Caki2 (cell line): ENCODE measurements at regions not wholly inside any gene's neighbourhood (a gene's known extent, or its start where the extent isn't known, plus 50 kb on each side); places are given as distances from the start of the nearest gene placed in this dataset.

ENCODE experiments used
- DNase-seq: peaks from one replicate; pipeline ENCODE4 v3.0.0-alpha.2; 2015; ENCODE audit warnings: low read depth
- in situ Hi-C: cut with HindIII; loops from 2 replicates; pipeline ENCODE4 v1.10.0; 2016; ENCODE audit warnings: low sequenced_read_pairs, low pct_unique_long_range_greater_than_20kb, mixed read lengths

- DNase-seq, result no peak
- in situ Hi-C loops, result no loop called here
Measured at GRCh38 chr2:3025261-3025660, 352.4 kb downstream of the EIPR1 start.

GRCh38 chr2:3024401-3024935, 353.1 kb downstream of the EIPR1 start:
- in situ Hi-C loops, result no loop called here
- DNase-seq, result no peak

GRCh38 chr2:3023531-3023930, 354.1 kb downstream of the EIPR1 start:
- DNase-seq, result no peak
- in situ Hi-C loops, result no loop called here

- DNase-seq, result no peak
- in situ Hi-C loops, result no loop called here
Measured at GRCh38 chr2:3022841-3023372, 354.7 kb downstream of the EIPR1 start.

DNA sequence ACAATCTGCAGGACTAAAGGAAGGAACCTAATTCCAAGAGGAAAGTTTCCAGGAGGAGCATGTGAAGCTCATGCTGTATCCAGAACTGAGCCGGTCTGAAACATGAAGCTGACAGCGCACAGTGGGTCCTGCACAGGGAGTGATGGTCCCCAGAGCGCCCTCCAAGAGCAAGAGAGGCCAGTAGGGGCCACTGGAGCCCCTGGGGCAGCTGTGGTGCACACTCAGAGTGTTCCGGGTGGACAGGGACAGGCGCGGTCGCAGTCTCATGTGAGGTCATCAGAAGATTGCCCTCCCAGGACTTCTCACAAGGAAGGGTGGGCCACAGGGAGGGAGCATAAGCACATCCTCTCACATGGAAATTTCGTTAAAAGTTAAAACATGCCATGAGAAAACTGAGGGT, 355.9 kb downstream of the EIPR1 start:
- in situ Hi-C loops, result no loop called here
- no peak for DNase-seq

DNA sequence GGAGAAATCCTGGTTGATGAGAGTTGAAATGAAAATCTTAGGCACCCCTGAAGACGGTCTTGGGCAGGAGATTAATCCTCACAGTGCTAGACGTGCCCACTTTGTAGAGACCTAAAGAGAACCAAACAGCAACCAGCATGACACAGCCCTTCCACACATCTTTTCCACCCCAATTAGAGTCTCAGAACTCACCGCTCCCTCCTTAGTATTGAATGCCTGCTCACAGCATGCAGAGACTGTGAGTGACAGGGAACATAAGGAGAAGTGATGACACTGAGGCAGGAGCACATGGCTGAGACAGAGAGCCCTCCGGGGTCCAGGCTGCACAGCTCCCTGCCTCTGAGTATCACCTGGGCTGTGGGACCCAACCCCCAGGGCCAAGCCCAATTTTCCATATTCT, 367.6 kb downstream of the EIPR1 start:
- DNase-seq, result no peak
- in situ Hi-C loops, result no loop called here

DNA sequence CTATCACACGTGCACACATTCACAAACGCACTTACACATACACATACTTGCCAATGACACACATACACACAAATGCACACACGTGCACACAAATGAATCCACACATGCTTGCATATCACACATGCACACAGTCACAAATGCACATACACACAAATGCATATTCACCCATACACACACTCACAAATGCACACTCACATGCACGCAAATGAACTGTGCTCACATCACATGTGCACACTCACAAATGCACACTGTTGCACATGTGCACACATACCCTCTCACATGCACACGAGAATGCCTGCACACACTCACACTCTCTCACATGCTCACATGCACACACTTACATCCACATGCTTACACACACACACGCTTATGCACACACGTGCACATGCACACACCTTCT, 368.1 kb downstream of the EIPR1 start:
- no peak for DNase-seq
- in situ Hi-C loops, result no loop called here

- DNase-seq, result no peak
- in situ Hi-C loops, result no loop called here
Measured at GRCh38 chr2:3009005-3009404, 368.6 kb downstream of the EIPR1 start.

GRCh38 chr2:3008561-3008960, 369.1 kb downstream of the EIPR1 start:
- no peak for DNase-seq
- in situ Hi-C loops, result no loop called here

- no peak for DNase-seq
- in situ Hi-C loops, result no loop called here
Measured at GRCh38 chr2:3007135-3007534, 370.5 kb downstream of the EIPR1 start.

DNA sequence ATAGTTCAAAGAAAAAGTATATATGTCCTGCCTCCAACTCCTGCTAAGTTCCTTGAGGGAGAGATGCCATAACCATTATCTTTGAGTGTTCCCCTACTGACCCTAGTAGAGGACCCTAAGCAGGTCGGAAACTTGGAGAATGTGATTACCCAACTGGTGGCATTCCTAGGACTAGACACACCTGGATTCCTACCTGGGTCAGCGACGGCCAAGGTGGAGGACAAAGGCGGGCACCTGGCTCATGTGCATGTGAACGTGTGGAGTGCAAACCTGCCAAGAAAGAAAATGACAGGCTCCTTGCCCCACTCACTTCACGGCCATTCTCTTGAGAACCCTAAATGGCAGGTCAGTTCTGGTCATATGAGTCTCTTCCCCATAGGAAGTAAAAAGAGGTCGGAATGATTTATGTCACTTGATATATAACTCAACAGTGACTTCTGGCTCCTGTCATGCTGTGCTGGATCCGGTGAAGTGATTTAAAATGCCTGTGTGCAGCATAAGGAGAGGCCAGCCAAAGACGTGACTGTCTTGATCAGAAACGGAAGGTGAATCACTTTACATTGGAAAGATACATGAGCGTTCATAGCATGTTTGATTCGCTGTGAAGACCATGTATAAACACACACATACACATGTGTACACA, 371.6 kb downstream of the EIPR1 start:
- in situ Hi-C loops, result no loop called here
- no peak for DNase-seq

GRCh38 chr2:3001615-3002560, 375.7 kb downstream of the EIPR1 start:
- no peak for DNase-seq
- in situ Hi-C loops, result no loop called here

DNA sequence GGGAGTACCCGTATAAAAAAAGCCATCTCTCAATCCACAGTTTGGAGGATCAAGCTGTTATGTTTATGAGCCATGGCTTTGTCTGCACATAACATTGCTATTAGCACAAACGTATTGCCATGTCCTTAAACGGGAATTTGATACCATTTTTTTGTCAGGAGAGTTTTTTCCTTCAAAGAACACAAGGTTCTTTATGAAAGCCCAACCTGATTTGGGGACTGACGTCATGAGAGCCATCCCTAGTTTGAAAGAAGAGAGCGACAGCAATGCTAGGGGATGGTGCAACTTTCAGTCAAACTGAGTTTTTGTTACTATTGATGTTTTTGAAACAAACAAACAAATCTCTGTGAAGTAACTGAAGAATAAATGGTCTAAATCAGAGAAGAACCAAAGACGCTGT, 376.6 kb downstream of the EIPR1 start:
- in situ Hi-C loops, result no loop called here
- no peak for DNase-seq

DNA sequence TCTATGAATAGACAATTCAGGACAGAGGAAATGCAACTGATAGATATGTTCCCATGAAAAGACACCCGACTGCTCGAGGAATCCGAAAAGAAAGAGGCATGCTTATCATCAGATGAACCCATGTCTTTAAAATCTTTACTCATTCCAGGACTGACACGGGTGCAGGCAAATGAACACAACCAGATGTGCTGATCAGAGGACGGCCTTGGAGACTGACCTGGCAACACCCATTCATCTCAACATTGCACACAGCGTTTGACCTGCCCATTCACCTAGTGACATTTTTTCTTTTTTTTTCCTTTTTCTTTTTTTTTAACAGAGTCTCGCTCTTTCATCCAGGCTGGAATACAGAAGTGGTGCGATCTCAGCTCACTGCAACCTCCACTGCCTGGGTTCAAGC, 377.5 kb downstream of the EIPR1 start:
- in situ Hi-C loops, result no loop called here
- DNase-seq, result no peak

- DNase-seq, result no peak
- in situ Hi-C loops, result no loop called here
Measured at GRCh38 chr2:2998971-2999370, 378.6 kb downstream of the EIPR1 start.

DNA sequence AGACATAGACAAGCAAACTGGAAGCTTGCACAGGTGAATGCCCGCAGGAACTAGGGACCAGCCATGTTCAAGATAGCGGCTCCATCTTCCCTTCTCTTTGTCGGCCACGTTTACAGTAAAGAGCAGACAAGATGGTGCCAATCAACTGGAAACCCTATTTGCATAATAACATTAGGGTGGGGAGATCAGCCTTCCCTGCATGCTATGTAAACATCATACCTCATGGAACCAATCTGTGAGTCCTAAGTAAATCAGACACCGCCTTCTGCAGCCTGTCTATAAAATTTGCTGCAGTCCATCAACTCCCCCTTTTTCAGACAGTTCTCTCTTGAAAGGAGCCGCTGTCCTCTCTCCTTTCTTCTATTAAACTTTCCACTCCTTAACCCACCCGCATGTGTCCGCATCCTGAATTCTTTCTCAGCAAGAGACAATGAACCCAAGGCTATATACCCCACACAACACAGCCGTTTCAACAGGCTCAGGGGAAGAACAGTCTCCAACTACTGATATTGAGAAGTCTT, 384.4 kb downstream of the EIPR1 start:
- in situ Hi-C loops, result no loop called here
- DNase-seq, result no peak

DNA sequence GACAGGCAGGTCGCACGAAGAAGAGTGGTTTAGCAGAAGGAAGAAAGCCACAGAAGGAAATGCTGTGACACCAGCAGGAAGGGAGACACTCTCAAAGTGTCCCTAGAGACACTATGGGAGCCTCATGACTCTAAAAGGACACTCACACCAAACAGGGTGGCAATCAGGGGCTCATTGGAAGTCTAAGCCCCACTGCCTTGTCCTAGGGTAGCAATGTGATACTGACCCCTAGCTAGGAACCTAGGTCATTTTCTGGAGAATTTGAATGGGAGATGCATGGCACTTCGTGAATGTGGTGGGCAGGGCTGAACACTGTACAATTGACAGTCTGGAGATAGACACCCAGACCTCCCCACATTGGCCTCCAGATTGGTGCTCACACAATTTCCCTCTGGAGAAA, 385.0 kb downstream of the EIPR1 start:
- DNase-seq, result no peak
- in situ Hi-C loops, result no loop called here

- no peak for DNase-seq
- in situ Hi-C loops, result no loop called here
Measured at GRCh38 chr2:2985020-2985419, 392.6 kb downstream of the EIPR1 start.

GRCh38 chr2:2981000-2981399, 396.6 kb downstream of the EIPR1 start:
- no peak for DNase-seq
- in situ Hi-C loops, result no loop called here
